Neutrophil (primary cell): ENCODE measurements at regions not wholly inside any gene's neighbourhood (a gene's known extent, or its start where the extent isn't known, plus 50 kb on each side); places are given as distances from the start of the nearest gene placed in this dataset.

Source experiments
- H3K27ac ChIP-seq: fragments of 200-600 bp; sonication (generic); 2 replicates; pipeline ENCODE4 v1.5.1; 2016; ENCODE audit warnings: mild to moderate bottlenecking, moderate library complexity
- H3K27me3 ChIP-seq: fragments of 200-600 bp; sonication (generic); 2 replicates; pipeline ENCODE4 v1.6.0; 2016; ENCODE audit warnings: mild to moderate bottlenecking
- H3K36me3 ChIP-seq: fragments of 200-600 bp; sonication (generic); 2 replicates; pipeline ENCODE4 v1.5.1; 2017
- H3K4me1 ChIP-seq, 2 experiments: fragments of 200-600 bp in 1 of 2; sonication (generic) in 1 of 2; 1 replicate in 1 of 2; 2 replicates in 1 of 2; pipeline versions ENCODE4 v1.5.1 to v1.6.1; 2013 to 2016; ENCODE audit warnings: low read depth in 1 of 2, low read length in 1 of 2, mild to moderate bottlenecking in 1 of 2, moderate library complexity in 1 of 2; ENCODE audit not compliant: control insufficient read depth in 1 of 2, insufficient read depth in 1 of 2
- H3K4me3 ChIP-seq, 2 experiments: fragments of 200-600 bp in 1 of 2; sonication (generic) in 1 of 2; 1 replicate in 1 of 2; 2 replicates in 1 of 2; pipeline ENCODE4 v1.5.1; 2013 to 2016; ENCODE audit warnings: low read depth in 1 of 2, low read length in 1 of 2, mild to moderate bottlenecking in 1 of 2, moderate library complexity in 1 of 2
- H3K9me3 ChIP-seq: fragments of 200-600 bp; sonication (generic); 2 replicates; pipeline ENCODE4 v1.5.1; 2016
- TF ChIP-seq, protein P1 (sequence below): fragments of 200-600 bp; sonication (generic); IDR thresholded peaks from 2 replicates; pipeline ENCODE4 v1.5.1; 2016; ENCODE audit warnings: antibody characterized with exemption

DNA sequence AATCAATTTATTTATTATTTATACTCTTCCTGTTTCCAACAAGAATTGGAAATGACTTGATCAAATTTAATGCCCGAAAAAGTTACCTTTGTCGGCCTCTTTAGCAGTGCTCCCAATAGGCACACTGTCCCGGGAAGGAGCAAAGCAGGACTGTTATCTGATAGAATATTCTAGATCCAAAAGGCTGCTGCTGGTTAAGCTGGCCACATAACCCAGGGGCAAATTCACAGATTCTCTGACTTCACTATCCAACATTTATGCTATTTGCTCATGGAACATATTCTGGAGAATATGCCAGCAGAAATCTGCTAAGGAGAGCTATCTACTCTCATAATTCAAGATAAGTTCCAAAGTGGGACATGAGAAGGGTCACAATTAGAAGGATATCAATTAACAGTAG, 100.2 kb upstream of the DMAC1 start:
- H3K27ac ChIP-seq, result no peak overlapping the region
- TF ChIP-seq, protein P1, sequence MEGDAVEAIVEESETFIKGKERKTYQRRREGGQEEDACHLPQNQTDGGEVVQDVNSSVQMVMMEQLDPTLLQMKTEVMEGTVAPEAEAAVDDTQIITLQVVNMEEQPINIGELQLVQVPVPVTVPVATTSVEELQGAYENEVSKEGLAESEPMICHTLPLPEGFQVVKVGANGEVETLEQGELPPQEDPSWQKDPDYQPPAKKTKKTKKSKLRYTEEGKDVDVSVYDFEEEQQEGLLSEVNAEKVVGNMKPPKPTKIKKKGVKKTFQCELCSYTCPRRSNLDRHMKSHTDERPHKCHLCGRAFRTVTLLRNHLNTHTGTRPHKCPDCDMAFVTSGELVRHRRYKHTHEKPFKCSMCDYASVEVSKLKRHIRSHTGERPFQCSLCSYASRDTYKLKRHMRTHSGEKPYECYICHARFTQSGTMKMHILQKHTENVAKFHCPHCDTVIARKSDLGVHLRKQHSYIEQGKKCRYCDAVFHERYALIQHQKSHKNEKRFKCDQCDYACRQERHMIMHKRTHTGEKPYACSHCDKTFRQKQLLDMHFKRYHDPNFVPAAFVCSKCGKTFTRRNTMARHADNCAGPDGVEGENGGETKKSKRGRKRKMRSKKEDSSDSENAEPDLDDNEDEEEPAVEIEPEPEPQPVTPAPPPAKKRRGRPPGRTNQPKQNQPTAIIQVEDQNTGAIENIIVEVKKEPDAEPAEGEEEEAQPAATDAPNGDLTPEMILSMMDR, result no peak
- no peaks in the 10 kb centered on the region for H3K36me3 ChIP-seq
- H3K4me3 ChIP-seq, result no peak overlapping the region
- no peaks in the 10 kb centered on the region for H3K4me1 ChIP-seq
- no peaks in the 10 kb centered on the region for H3K27me3 ChIP-seq
- H3K9me3 ChIP-seq, result no peaks in the 10 kb centered on the region

DNA sequence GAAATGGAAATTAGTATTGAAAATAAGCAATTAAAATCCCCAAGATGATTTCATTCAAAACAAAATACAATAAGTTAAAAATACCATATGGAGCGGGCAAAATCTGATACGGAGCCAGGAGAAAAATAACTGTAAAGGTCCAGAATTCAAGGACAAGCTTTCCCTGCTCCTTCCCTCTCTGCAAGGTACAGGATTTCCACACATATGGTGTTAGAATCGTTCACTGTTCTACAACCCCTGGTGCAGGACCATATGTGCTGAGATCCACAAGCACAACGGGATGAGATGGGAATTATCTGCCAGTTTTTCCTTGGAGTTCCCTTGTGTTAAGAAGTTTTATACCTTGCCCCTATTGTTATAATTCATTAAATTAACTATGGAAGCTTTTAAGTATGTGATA, 94.7 kb upstream of the DMAC1 start:
- Histone ChIP-seq H3K27me3 (no peaks in the 10 kb centered on the region), H3K4me3 (no peak overlapping the region), H3K27ac (no peak overlapping the region), H3K36me3 (no peaks in the 10 kb centered on the region), H3K4me1 (no peaks in the 10 kb centered on the region), H3K9me3 (no peaks in the 10 kb centered on the region)
- TF ChIP-seq, protein P1, result no peak

DNA sequence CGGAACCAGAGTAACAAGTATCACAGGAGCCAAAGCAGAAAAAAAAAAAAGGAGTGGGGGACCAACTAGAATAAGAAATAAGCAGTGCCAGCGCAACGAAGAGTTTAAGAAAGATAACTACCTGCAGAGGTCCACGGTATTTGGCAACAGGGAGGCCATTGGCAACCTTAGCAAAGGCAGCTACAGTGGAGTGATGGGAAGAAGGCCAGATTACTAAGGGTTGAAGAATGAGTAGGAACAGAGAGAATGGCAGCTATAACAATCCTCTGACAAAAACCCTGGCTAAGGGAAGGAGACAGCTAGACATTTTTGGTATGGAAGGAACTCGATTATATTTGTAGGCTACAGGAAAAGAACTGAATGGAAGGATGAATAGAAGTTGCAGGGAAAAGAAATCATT, 93.4 kb upstream of the DMAC1 start:
- TF ChIP-seq, protein P1, result no peak
- H3K36me3 ChIP-seq, result no peaks in the 10 kb centered on the region
- no peak overlapping the region for H3K27ac ChIP-seq
- no peaks in the 10 kb centered on the region for H3K4me1 ChIP-seq
- H3K9me3 ChIP-seq, result no peaks in the 10 kb centered on the region
- no peak overlapping the region for H3K4me3 ChIP-seq
- H3K27me3 ChIP-seq, result no peaks in the 10 kb centered on the region

DNA sequence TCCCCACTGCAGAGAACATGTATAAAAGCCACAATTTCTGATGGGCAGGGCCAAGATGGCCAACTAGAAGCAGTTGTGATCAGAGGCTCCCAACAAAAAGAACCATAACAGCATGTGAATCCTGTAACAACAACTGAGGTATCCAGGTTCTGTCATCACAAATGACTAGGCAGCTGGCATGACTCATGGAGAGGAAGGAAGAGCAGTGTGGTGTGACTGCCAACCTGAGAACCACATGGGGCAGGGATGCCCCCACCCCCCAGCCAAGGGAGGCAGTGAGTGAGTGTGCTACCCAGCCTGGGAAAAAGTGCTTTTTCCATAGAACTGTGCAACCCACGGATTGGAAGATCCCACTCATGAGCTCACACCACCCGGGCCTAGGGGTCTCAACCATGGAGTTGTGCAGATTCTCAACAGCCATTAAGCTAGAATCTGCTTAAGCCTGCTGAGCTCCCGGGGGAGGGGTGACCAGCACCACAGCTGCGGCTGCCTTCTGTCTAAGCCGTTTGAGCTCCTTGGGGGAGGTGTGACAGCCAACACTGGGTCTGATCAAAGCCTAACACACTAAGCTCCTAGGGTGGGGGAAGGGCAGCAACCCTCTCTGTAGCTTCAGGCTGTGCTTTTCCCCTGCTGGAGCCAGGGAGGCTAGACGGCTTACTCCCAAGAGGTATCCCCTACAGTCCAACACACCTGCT, 80.1 kb upstream of the DMAC1 start:
- Histone ChIP-seq H3K27ac (no peak overlapping the region), H3K9me3 (no peaks in the 10 kb centered on the region), H3K4me3 (no peak overlapping the region), H3K36me3 (no peaks in the 10 kb centered on the region), H3K4me1 (peaks cover 0 to 11% of the 10 kb centered on the region in 2 experiments), H3K27me3 (no peaks in the 10 kb centered on the region)
- TF ChIP-seq, protein P1, result no peak

DNA sequence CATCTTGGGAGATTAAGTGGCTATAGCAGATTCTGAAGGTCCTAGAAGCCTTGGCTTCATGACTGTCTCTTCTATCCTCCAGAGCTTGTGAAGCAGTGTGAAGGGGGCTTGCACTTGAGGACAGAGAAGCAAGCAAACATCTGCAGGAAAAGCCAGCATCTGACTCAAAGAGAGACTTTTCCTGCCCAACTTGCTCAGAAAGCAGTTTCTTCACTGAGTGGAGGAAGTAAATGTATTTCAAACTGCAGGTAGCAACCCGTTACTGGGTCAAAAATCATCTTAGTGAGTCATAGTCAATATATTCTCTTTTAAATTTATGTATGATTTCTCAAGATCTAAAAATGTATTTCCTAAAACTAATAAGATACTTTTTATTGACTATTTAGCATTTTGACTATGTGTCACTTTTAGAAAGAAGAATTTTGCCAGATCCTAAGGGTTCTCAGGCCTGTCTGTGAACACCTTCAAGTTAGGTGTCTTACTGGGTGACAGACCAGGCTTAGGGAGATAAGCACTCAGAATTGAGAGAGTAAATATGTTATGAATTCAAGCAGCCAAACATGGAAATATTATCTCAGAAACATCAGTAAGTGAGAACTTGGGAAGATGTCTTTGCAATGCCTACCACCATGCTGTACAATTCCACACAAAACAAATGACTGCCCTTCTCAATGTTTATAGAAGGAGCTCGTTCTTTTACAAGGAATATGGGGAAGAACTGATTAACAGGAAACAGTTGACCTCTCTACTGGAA, 72.6 kb upstream of the DMAC1 start:
- TF ChIP-seq, protein P1, result no peak
- no peaks in the 10 kb centered on the region for H3K4me1 ChIP-seq
- no peaks in the 10 kb centered on the region for H3K36me3 ChIP-seq

More for the DNA sequence above, 72.6 kb upstream of the DMAC1 start:
- no peaks in the 10 kb centered on the region for H3K27me3 ChIP-seq
- no peaks in the 10 kb centered on the region for H3K9me3 ChIP-seq
- H3K27ac ChIP-seq, result no peak overlapping the region
- no peak overlapping the region for H3K4me3 ChIP-seq
